ENCODE measurements at regions not wholly inside any gene's neighbourhood (a gene's known extent, or its start where the extent isn't known, plus 50 kb on each side); places are given as distances from the start of the nearest gene placed in this dataset.
"Not testable (repeated sequence)": the region's sequence is repeated elsewhere in the genome, so short reads cannot be mapped to it uniquely, and the experiment has no call there.

- DNase-seq (ENCODE audit: low spot score): no peak
These were observed 900.0 kb upstream of the GOT2 start for GRCh38 chr16:59634004-59634579.

- no peak for DNase-seq (ENCODE audit: low spot score)
These were observed 898.2 kb upstream of the GOT2 start for GRCh38 chr16:59632276-59632855.

- DNase-seq (ENCODE audit: low spot score): not testable (repeated sequence)
These were observed 890.3 kb upstream of the GOT2 start for GRCh38 chr16:59624381-59624780.

- no peak for DNase-seq (ENCODE audit: low spot score)
These were observed 880.5 kb upstream of the GOT2 start for GRCh38 chr16:59614466-59615240.

- not testable (repeated sequence) for DNase-seq (ENCODE audit: low spot score)
These were observed 878.9 kb upstream of the GOT2 start for GRCh38 chr16:59612910-59613620.

GRCh38 chr16:59612094-59612493 is 878.0 kb upstream of the GOT2 start:
- DNase-seq (ENCODE audit: low spot score): no peak

GRCh38 chr16:59611556-59611955 is 877.4 kb upstream of the GOT2 start:
- DNase-seq (ENCODE audit: low spot score): no peak

GRCh38 chr16:59605706-59606105 is 871.6 kb upstream of the GOT2 start:
- DNase-seq (ENCODE audit: low spot score): no peak

- no peak for DNase-seq (ENCODE audit: low spot score)
These were observed 870.2 kb upstream of the GOT2 start for GRCh38 chr16:59604354-59604753.

GRCh38 chr16:59601452-59601851 is 867.3 kb upstream of the GOT2 start:
- DNase-seq (ENCODE audit: low spot score): no peak

GRCh38 chr16:59597269-59597668 is 863.2 kb upstream of the GOT2 start:
- no peak for DNase-seq (ENCODE audit: low spot score)

GRCh38 chr16:59596693-59597092 is 862.6 kb upstream of the GOT2 start:
- no peak for DNase-seq (ENCODE audit: low spot score)

- DNase-seq (ENCODE audit: low spot score): no peak
These were observed 859.1 kb upstream of the GOT2 start for GRCh38 chr16:59593194-59593661.

GRCh38 chr16:59591480-59591879 is 857.4 kb upstream of the GOT2 start:
- DNase-seq (ENCODE audit: low spot score): no peak

GRCh38 chr16:59590845-59591244 is 856.7 kb upstream of the GOT2 start:
- no peak for DNase-seq (ENCODE audit: low spot score)

- no peak for DNase-seq (ENCODE audit: low spot score)
These were observed 852.2 kb upstream of the GOT2 start for GRCh38 chr16:59586331-59586730.

GRCh38 chr16:59574296-59574695 is 840.2 kb upstream of the GOT2 start:
- DNase-seq (ENCODE audit: low spot score): no peak

- DNase-seq (ENCODE audit: low spot score): no peak
These were observed 839.6 kb upstream of the GOT2 start for GRCh38 chr16:59573528-59574271.

- DNase-seq (ENCODE audit: low spot score): no peak
These were observed 833.4 kb upstream of the GOT2 start for GRCh38 chr16:59567496-59567895.

- no peak for DNase-seq (ENCODE audit: low spot score)
These were observed 832.3 kb upstream of the GOT2 start for GRCh38 chr16:59566446-59566845.

GRCh38 chr16:59558679-59559078 is 824.6 kb upstream of the GOT2 start:
- DNase-seq (ENCODE audit: low spot score): no peak

GRCh38 chr16:59552164-59552563 is 818.0 kb upstream of the GOT2 start:
- no peak for DNase-seq (ENCODE audit: low spot score)

Measured in mucosa of gallbladder (tissue), 1 donor.